HEK293 (cell line): ENCODE measurements at regions not wholly inside any gene's neighbourhood (a gene's known extent, or its start where the extent isn't known, plus 50 kb on each side); places are given as distances from the start of the nearest gene placed in this dataset.

Source experiments
- CTCF ChIA-PET: fragments of 350-600 bp; formaldehyde crosslinking; extraction: SDS; loops from one replicate; lab custom pipeline; 2021; ENCODE audit warnings: antibody characterized with exemption; lab: Yijun Ruan, JAX
- POLR2A ChIA-PET: fragments of 300-600 bp; formaldehyde crosslinking; extraction: SDS; loops from one replicate; lab custom pipeline; 2020; ENCODE audit warnings: antibody characterized with exemption, inconsistent platforms; lab: Yijun Ruan, JAX
- H3K27ac ChIP-seq: fragments of 200-500 bp; sonication (Bioruptor generic); 2 replicates; pipeline ENCODE4 v1.5.1; 2014; ENCODE audit warnings: low read depth, low read length, control low read depth, inconsistent platforms; ENCODE audit errors: extremely low read depth
- H3K36me3 ChIP-seq, 2 experiments: fragments of 200-500 bp in 1 of 2; sonication (Bioruptor generic) in 1 of 2; 1 replicate in 1 of 2; 2 replicates in 1 of 2; pipeline ENCODE4 v1.5.1; 2014 to 2017; ENCODE audit warnings: inconsistent platforms in 2 of 2, low read length in 2 of 2; ENCODE audit not compliant: control insufficient read depth in 2 of 2, insufficient read depth in 1 of 2
- H3K4me1 ChIP-seq: fragments of 200-500 bp; sonication (Bioruptor generic); 2 replicates; pipeline ENCODE4 v1.5.1; 2014; ENCODE audit warnings: mild to moderate bottlenecking, low read length, inconsistent platforms; ENCODE audit not compliant: control insufficient read depth, insufficient read depth
- H3K4me3 ChIP-seq: 2 replicates; pipeline ENCODE4 v1.5.1; 2011; ENCODE audit warnings: low read depth, mild to moderate bottlenecking, control low read depth, low read length, moderate library complexity
- H3K9me3 ChIP-seq: fragments of 200-500 bp; sonication (Bioruptor generic); 2 replicates; pipeline ENCODE4 v1.5.1; 2014; ENCODE audit warnings: low read depth, low read length, inconsistent platforms; ENCODE audit not compliant: control insufficient read depth, insufficient read depth
- EGR2 ChIP-seq: fragments of 450-650 bp; formaldehyde crosslinking; IDR thresholded peaks from 2 replicates; pipeline ENCODE4 v1.5.1; 2016; ENCODE audit warnings: low read depth, missing biosample characterization, missing genetic modification characterization
- REPIN1 ChIP-seq: fragments of 450-650 bp; formaldehyde crosslinking; IDR thresholded peaks from 2 replicates; pipeline ENCODE4 v1.5.1; 2017; ENCODE audit warnings: missing biosample characterization, missing genetic modification characterization, low read depth
- ZNF16 ChIP-seq: fragments of 450-650 bp; formaldehyde crosslinking; IDR thresholded peaks from 2 replicates; pipeline ENCODE4 v1.5.1; 2016; ENCODE audit warnings: low read depth, missing biosample characterization, missing genetic modification characterization
- ZNF248 ChIP-seq: fragments of 450-650 bp; formaldehyde crosslinking; IDR thresholded peaks from 2 replicates; pipeline ENCODE4 v1.5.1; 2017; ENCODE audit warnings: missing biosample characterization, missing genetic modification characterization
- ZNF292 ChIP-seq: fragments of 450-650 bp; formaldehyde crosslinking; IDR thresholded peaks from 2 replicates; pipeline ENCODE4 v1.5.1; 2016; ENCODE audit warnings: low read depth, missing biosample characterization, missing genetic modification characterization, borderline replicate concordance
- ZNF324 ChIP-seq: fragments of 450-650 bp; formaldehyde crosslinking; IDR thresholded peaks from 2 replicates; pipeline ENCODE4 v1.5.1; 2016; ENCODE audit warnings: missing biosample characterization, missing genetic modification characterization
- ZNF335 ChIP-seq: fragments of 450-650 bp; formaldehyde crosslinking; conservative IDR thresholded peaks from 2 replicates; pipeline ENCODE4 v1.5.1; 2016; ENCODE audit warnings: missing biosample characterization, missing genetic modification characterization
- ZNF350 ChIP-seq: fragments of 450-650 bp; formaldehyde crosslinking; IDR thresholded peaks from 2 replicates; pipeline ENCODE4 v1.5.0; 2017; ENCODE audit warnings: missing biosample characterization, mild to moderate bottlenecking, missing genetic modification characterization
- ZNF37A ChIP-seq: fragments of 450-650 bp; IDR thresholded peaks from 2 replicates; pipeline ENCODE4 v1.5.1; 2018; ENCODE audit warnings: missing biosample characterization, missing genetic modification characterization
- ZNF398 ChIP-seq: fragments of 450-650 bp; formaldehyde crosslinking; IDR thresholded peaks from 2 replicates; pipeline ENCODE4 v1.5.1; 2017; ENCODE audit warnings: missing biosample characterization, missing genetic modification characterization
- ZNF521 ChIP-seq: fragments of 450-650 bp; formaldehyde crosslinking; IDR thresholded peaks from 2 replicates; pipeline ENCODE4 v1.5.1; 2017; ENCODE audit warnings: missing biosample characterization, mild to moderate bottlenecking, missing genetic modification characterization
- ZNF544 ChIP-seq: fragments of 450-650 bp; formaldehyde crosslinking; IDR thresholded peaks from 2 replicates; pipeline ENCODE4 v1.5.0; 2017; ENCODE audit warnings: missing biosample characterization, missing genetic modification characterization
- ZNF558 ChIP-seq: fragments of 450-650 bp; formaldehyde crosslinking; IDR thresholded peaks from 2 replicates; pipeline ENCODE4 v1.5.1; 2016; ENCODE audit warnings: missing biosample characterization, missing genetic modification characterization
- ZNF561 ChIP-seq: fragments of 450-650 bp; IDR thresholded peaks from 2 replicates; pipeline ENCODE4 v1.5.1; 2018; ENCODE audit warnings: missing biosample characterization, missing genetic modification characterization, borderline replicate concordance
- ZNF658 ChIP-seq: fragments of 450-650 bp; formaldehyde crosslinking; IDR thresholded peaks from 2 replicates; pipeline ENCODE4; 2016; ENCODE audit warnings: missing biosample characterization, missing genetic modification characterization
- ZNF747 ChIP-seq: fragments of 450-650 bp; formaldehyde crosslinking; IDR thresholded peaks from 2 replicates; pipeline ENCODE4 v1.5.1; 2016; ENCODE audit warnings: missing biosample characterization, missing genetic modification characterization
- ZXDB ChIP-seq: fragments of 450-650 bp; formaldehyde crosslinking; IDR thresholded peaks from 2 replicates; pipeline ENCODE4 v1.5.1; 2016; ENCODE audit warnings: missing biosample characterization, missing genetic modification characterization
- TF ChIP-seq, protein P1 (sequence below): fragments of 450-650 bp; formaldehyde crosslinking; IDR thresholded peaks from 2 replicates; pipeline ENCODE4 v1.5.1; 2016; ENCODE audit warnings: missing biosample characterization, missing genetic modification characterization
- TF ChIP-seq, protein P2 (sequence below): fragments of 450-650 bp; formaldehyde crosslinking; IDR thresholded peaks from 2 replicates; pipeline ENCODE4 v1.5.1; 2016; ENCODE audit warnings: missing biosample characterization, missing genetic modification characterization
- TF ChIP-seq, protein P3 (sequence below): fragments of 450-650 bp; formaldehyde crosslinking; IDR thresholded peaks from 2 replicates; pipeline ENCODE4 v1.5.1; 2017; ENCODE audit warnings: missing biosample characterization, mild to moderate bottlenecking, missing genetic modification characterization, moderate library complexity
- TF ChIP-seq, protein P4 (sequence below): fragments of 450-650 bp; formaldehyde crosslinking; IDR thresholded peaks from 2 replicates; pipeline ENCODE4 v1.5.1; 2016; ENCODE audit warnings: missing biosample characterization, missing genetic modification characterization, low read depth
- TF ChIP-seq, protein P5 (sequence below): fragments of 450-650 bp; formaldehyde crosslinking; IDR thresholded peaks from 2 replicates; pipeline ENCODE4 v1.5.1; 2016; ENCODE audit warnings: missing biosample characterization, missing genetic modification characterization

DNA sequence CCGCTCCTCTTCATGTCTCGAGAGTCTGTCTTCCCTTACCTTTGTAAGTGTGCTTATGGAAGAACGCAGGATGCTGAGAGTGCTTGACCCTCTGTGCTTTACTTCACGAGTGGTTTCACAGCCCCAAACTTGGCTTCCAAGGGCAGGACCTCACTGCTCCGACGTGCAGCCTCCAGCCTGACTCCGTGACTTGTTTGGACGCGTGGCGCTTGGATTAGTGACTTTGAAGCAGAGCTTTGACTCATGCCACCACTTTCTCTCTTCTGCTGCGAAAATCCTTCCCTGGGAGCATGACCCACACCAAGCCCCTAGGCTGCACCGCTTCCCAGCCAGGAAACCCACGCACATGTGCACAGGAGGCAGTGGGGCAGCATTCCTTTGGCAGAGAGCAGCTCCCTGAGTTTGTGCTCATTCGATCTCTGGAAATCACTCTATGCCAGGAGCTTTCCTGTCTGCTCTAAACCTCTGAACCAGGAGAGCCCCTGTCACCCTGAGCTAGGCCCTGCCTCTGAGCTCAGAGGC is 207.8 kb upstream of the HS6ST1 start:
- POLR2A ChIA-PET = no interaction called here
- TF ChIP-seq ZNF248 (tag by site-specific recombination) = no peak
- TF ChIP-seq ZNF544 (tag by site-specific recombination) = no peak
- TF ChIP-seq, protein P1, sequence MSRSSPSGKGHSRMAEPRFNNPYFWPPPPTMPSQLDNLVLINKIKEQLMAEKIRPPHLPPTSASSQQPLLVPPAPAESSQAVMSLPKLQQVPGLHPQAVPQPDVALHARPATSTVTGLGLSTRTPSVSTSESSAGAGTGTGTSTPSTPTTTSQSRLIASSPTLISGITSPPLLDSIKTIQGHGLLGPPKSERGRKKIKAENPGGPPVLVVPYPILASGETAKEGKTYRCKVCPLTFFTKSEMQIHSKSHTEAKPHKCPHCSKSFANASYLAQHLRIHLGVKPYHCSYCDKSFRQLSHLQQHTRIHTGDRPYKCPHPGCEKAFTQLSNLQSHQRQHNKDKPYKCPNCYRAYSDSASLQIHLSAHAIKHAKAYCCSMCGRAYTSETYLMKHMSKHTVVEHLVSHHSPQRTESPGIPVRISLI (tag by site-specific recombination) = no peak
- TF ChIP-seq ZNF398 (tag by site-specific recombination) = no peak
- TF ChIP-seq ZNF558 = no peak
- no peak for TF ChIP-seq ZNF350
- TF ChIP-seq ZNF521 (tag by site-specific recombination) = no peak
- TF ChIP-seq ZNF335 (tag by site-specific recombination) = no peak
- no peak for TF ChIP-seq ZNF292
- TF ChIP-seq, protein P2, sequence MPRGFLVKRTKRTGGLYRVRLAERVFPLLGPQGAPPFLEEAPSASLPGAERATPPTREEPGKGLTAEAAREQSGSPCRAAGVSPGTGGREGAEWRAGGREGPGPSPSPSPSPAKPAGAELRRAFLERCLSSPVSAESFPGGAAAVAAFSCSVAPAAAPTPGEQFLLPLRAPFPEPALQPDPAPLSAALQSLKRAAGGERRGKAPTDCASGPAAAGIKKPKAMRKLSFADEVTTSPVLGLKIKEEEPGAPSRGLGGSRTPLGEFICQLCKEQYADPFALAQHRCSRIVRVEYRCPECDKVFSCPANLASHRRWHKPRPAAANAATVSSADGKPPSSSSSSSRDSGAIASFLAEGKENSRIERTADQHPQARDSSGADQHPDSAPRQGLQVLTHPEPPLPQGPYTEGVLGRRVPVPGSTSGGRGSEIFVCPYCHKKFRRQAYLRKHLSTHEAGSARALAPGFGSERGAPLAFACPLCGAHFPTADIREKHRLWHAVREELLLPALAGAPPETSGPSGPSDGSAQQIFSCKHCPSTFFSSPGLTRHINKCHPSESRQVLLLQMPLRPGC (tag by site-specific recombination) = no peak
- TF ChIP-seq EGR2 (tag by site-specific recombination) = no peak
- no peak for TF ChIP-seq ZNF16 (tag by site-specific recombination)
- TF ChIP-seq, protein P3, sequence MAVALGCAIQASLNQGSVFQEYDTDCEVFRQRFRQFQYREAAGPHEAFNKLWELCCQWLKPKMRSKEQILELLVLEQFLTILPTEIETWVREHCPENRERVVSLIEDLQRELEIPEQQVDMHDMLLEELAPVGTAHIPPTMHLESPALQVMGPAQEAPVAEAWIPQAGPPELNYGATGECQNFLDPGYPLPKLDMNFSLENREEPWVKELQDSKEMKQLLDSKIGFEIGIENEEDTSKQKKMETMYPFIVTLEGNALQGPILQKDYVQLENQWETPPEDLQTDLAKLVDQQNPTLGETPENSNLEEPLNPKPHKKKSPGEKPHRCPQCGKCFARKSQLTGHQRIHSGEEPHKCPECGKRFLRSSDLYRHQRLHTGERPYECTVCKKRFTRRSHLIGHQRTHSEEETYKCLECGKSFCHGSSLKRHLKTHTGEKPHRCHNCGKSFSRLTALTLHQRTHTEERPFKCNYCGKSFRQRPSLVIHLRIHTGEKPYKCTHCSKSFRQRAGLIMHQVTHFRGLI (tag by site-specific recombination) = no peak
- no peak for TF ChIP-seq ZXDB (tag by site-specific recombination)
- TF ChIP-seq, all 188 proteins: peak for 0
- Histone ChIP-seq H3K9me3 (no peaks in the 10 kb centered on the region), H3K27ac (no peak overlapping the region), H3K4me1 (no peaks in the 10 kb centered on the region), H3K36me3 (no peaks in the 10 kb centered on the region), H3K4me3 (no peak overlapping the region)
- CTCF ChIA-PET = no interaction called here

DNA sequence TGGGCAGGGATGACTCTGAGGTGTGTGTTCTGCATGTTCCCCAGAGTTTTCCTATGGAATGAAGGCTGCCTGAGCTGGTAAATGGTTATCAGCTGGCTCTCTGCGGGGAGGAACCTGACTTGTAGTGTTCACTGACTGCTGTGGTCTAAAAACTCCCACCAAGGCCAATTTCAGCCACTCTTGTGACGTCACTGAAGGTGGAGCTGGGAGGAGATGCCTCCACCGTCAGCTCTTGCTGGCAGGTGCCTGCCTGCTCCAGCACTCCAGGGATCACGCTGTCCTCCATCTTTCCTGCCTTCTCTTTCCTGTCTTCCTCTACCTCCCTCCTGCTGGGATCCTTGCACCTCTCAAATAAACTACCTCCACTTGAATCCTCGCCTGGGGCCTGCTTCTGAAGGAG is 209.5 kb upstream of the HS6ST1 start:
- Histone ChIP-seq H3K4me3 (no peak overlapping the region), H3K36me3 (no peaks in the 10 kb centered on the region), H3K4me1 (no peaks in the 10 kb centered on the region), H3K9me3 (no peaks in the 10 kb centered on the region), H3K27ac (no peak overlapping the region)
- ChIA-PET CTCF (no interaction called here), POLR2A (no interaction called here)
- TF ChIP-seq, protein P1 (tag by site-specific recombination) = no peak
- TF ChIP-seq ZNF558 = no peak
- TF ChIP-seq ZNF747 (tag by site-specific recombination) = no peak
- no peak for TF ChIP-seq ZNF561 (tag by site-specific recombination)
- TF ChIP-seq ZNF324 (tag by site-specific recombination) = no peak
- no peak for TF ChIP-seq ZNF292
- TF ChIP-seq REPIN1 (tag by site-specific recombination) = no peak
- TF ChIP-seq, protein P4, sequence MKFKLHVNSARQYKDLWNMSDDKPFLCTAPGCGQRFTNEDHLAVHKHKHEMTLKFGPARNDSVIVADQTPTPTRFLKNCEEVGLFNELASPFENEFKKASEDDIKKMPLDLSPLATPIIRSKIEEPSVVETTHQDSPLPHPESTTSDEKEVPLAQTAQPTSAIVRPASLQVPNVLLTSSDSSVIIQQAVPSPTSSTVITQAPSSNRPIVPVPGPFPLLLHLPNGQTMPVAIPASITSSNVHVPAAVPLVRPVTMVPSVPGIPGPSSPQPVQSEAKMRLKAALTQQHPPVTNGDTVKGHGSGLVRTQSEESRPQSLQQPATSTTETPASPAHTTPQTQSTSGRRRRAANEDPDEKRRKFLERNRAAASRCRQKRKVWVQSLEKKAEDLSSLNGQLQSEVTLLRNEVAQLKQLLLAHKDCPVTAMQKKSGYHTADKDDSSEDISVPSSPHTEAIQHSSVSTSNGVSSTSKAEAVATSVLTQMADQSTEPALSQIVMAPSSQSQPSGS (tag by site-specific recombination) = no peak
- TF ChIP-seq, protein P5, sequence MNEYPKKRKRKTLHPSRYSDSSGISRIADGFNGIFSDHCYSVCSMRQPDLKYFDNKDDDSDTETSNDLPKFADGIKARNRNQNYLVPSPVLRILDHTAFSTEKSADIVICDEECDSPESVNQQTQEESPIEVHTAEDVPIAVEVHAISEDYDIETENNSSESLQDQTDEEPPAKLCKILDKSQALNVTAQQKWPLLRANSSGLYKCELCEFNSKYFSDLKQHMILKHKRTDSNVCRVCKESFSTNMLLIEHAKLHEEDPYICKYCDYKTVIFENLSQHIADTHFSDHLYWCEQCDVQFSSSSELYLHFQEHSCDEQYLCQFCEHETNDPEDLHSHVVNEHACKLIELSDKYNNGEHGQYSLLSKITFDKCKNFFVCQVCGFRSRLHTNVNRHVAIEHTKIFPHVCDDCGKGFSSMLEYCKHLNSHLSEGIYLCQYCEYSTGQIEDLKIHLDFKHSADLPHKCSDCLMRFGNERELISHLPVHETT = no peak
- TF ChIP-seq ZNF37A (tag by site-specific recombination) = no peak
- no peak for TF ChIP-seq ZNF658 (tag by site-specific recombination)
